GM23248 (cell line): ENCODE measurements at regions not wholly inside any gene's neighbourhood (a gene's known extent, or its start where the extent isn't known, plus 50 kb on each side); places are given as distances from the start of the nearest gene placed in this dataset.

Experiments
- DNase-seq: peaks from one replicate; pipeline ENCODE4 v3.0.0-alpha.2; 2015
- H2AFZ ChIP-seq: fragments of 200-600 bp; sonication (generic); 2 replicates; pipeline ENCODE4 v1.6.1; 2016; ENCODE audit warnings: antibody characterized with exemption
- H3F3A ChIP-seq: fragments of 200-600 bp; sonication (generic); 2 replicates; pipeline ENCODE4 v1.6.1; 2016; ENCODE audit warnings: mild to moderate bottlenecking, antibody characterized with exemption, mixed run types; ENCODE audit not compliant: insufficient read depth
- H3K27ac ChIP-seq: fragments of 200-600 bp; sonication (generic); 2 replicates; pipeline ENCODE4 v1.5.1; 2016; ENCODE audit warnings: mild to moderate bottlenecking
- H3K27me3 ChIP-seq: fragments of 200-600 bp; sonication (generic); replicated peaks from 2 replicates; pipeline ENCODE4 v1.6.1; 2016; ENCODE audit warnings: mild to moderate bottlenecking; ENCODE audit not compliant: insufficient read depth
- H3K36me3 ChIP-seq: fragments of 200-600 bp; sonication (generic); 2 replicates; pipeline ENCODE4 v1.6.1; 2016; ENCODE audit warnings: low read depth, mild to moderate bottlenecking
- H3K4me1 ChIP-seq: fragments of 200-600 bp; sonication (generic); 2 replicates; pipeline ENCODE4 v1.6.1; 2016; ENCODE audit warnings: mild to moderate bottlenecking; ENCODE audit not compliant: insufficient read depth
- H3K4me2 ChIP-seq: fragments of 200-600 bp; sonication (generic); one replicate; pipeline ENCODE4 v1.6.1; 2016; ENCODE audit warnings: mild to moderate bottlenecking; ENCODE audit not compliant: unreplicated experiment
- H3K4me3 ChIP-seq: fragments of 200-600 bp; sonication (generic); 2 replicates; pipeline ENCODE4 v1.5.1; 2016; ENCODE audit warnings: mild to moderate bottlenecking
- H3K79me2 ChIP-seq: fragments of 200-600 bp; sonication (generic); 2 replicates; pipeline ENCODE4 v1.6.1; 2016; ENCODE audit warnings: mild to moderate bottlenecking; ENCODE audit not compliant: insufficient read depth
- H3K9ac ChIP-seq: fragments of 200-600 bp; sonication (generic); 2 replicates; pipeline ENCODE4 v1.6.1; 2016; ENCODE audit warnings: mild to moderate bottlenecking
- H3K9me2 ChIP-seq: fragments of 200-600 bp; sonication (generic); 2 replicates; pipeline ENCODE4 v1.6.1; 2016; ENCODE audit warnings: mixed run types, mild to moderate bottlenecking, moderate library complexity; ENCODE audit not compliant: insufficient read depth
- H3K9me3 ChIP-seq: fragments of 200-600 bp; sonication (generic); one replicate; pipeline ENCODE4 v1.6.1; 2017; ENCODE audit warnings: low read depth
- H4K20me1 ChIP-seq: fragments of 200-600 bp; sonication (generic); 2 replicates; pipeline ENCODE4 v1.6.0; 2016; ENCODE audit not compliant: insufficient read depth
- EZH2 ChIP-seq: fragments of 200-600 bp; sonication (generic); IDR thresholded peaks from 2 replicates; pipeline ENCODE4 v1.6.1; 2018; ENCODE audit warnings: antibody characterized with exemption, mild to moderate bottlenecking; ENCODE audit not compliant: insufficient read depth, poor library complexity, severe bottlenecking
- EZH2phosphoT487 ChIP-seq: fragments of 200-600 bp; sonication (generic); IDR thresholded peaks from 2 replicates; pipeline ENCODE4 v1.6.1; 2018; ENCODE audit warnings: antibody characterized with exemption, moderate library complexity, mild to moderate bottlenecking, low read depth; ENCODE audit not compliant: insufficient read depth
- WGBS, 2 experiments: methylation state at CpG; one replicate each; pipeline ENCODE4 v1.1.6; 2015 to 2017; ENCODE audit warnings: low lambda C conversion rate in 2 of 2, low coverage in 1 of 2; ENCODE audit errors: missing lambda C conversion rate in 2 of 2; 5-methylcytosine and 5-hydroxymethylcytosine counted together
- in situ Hi-C: fragments of 300-500 bp; cut with MboI; formaldehyde crosslinking; loops from 2 replicates; pipeline ENCODE4 v1.15.0; 2020

GRCh38 chr16:74083541-74083940 is 213.1 kb upstream of the PSMD7 start:
- Histone ChIP-seq H4K20me1 (no peaks in the 10 kb centered on the region), H3K9ac (no peak overlapping the region), H3K4me2 (no peak overlapping the region), H3K36me3 (no peaks in the 10 kb centered on the region), H3K9me2 (no peaks in the 10 kb centered on the region), H3K79me2 (no peaks in the 10 kb centered on the region), H3K27ac (no peak overlapping the region), H3K4me3 (no peak overlapping the region), H3K4me1 (no peaks in the 10 kb centered on the region), H3K27me3 (no peaks in the 10 kb centered on the region), H2AFZ (no peak overlapping the region), H3F3A (no peaks in the 10 kb centered on the region), H3K9me3 (no peaks in the 10 kb centered on the region)
- no peak for DNase-seq
- WGBS, 2 experiments: 49 to 55% methylated on average over 3 of the region's 3 CpGs
- in situ Hi-C loops: no loop called here
- no peak for TF ChIP-seq EZH2phosphoT487
- TF ChIP-seq EZH2: no peak

GRCh38 chr16:74080311-74080710 is 216.3 kb upstream of the PSMD7 start:
- no peak overlapping the region for H3K27ac ChIP-seq
- 44 to 49% methylated on average over 8 of the region's 8 CpGs for WGBS, 2 experiments
- no peaks in the 10 kb centered on the region for H3K36me3 ChIP-seq
- no peak for DNase-seq
- H3K4me1 ChIP-seq: no peaks in the 10 kb centered on the region
- H4K20me1 ChIP-seq: no peaks in the 10 kb centered on the region
- no peak overlapping the region for H3K9ac ChIP-seq
- H3F3A ChIP-seq: no peaks in the 10 kb centered on the region
- no peak for TF ChIP-seq EZH2
- TF ChIP-seq EZH2phosphoT487: no peak
- in situ Hi-C loops: no loop called here
- no peak overlapping the region for H3K4me2 ChIP-seq
- no peaks in the 10 kb centered on the region for H3K79me2 ChIP-seq
- no peaks in the 10 kb centered on the region for H3K27me3 ChIP-seq
- no peaks in the 10 kb centered on the region for H3K9me2 ChIP-seq
- no peak overlapping the region for H3K4me3 ChIP-seq
- no peak overlapping the region for H2AFZ ChIP-seq
- no peaks in the 10 kb centered on the region for H3K9me3 ChIP-seq

DNA sequence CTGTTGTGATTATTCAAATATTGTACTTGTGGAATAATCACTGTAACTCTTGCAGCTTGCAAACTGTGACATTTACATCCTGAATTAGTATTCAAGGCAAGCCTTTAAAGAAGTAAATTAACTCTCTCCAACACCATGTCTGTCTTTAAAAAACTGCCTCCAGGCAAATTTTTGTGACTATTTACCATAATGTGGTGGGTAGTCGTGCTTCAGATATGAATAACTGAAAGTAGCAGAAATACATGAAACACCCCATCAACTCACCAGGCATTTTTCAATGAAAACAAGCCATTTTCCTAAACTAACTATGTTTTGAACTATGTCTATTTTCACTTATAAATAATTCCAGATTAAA is 217.4 kb upstream of the PSMD7 start:
- Histone ChIP-seq H3K79me2 (no peaks in the 10 kb centered on the region), H3F3A (no peaks in the 10 kb centered on the region), H3K9me2 (no peaks in the 10 kb centered on the region), H4K20me1 (no peaks in the 10 kb centered on the region), H3K4me3 (no peak overlapping the region), H3K27me3 (no peaks in the 10 kb centered on the region), H3K4me2 (no peak overlapping the region), H3K27ac (no peak overlapping the region), H3K4me1 (no peaks in the 10 kb centered on the region), H3K9me3 (no peaks in the 10 kb centered on the region), H2AFZ (no peak overlapping the region), H3K36me3 (no peaks in the 10 kb centered on the region), H3K9ac (no peak overlapping the region)
- 26 to 55% methylated on average over 1 of the region's 1 CpG for WGBS, 2 experiments
- in situ Hi-C loops: no loop called here
- no peak for TF ChIP-seq EZH2
- no peak for TF ChIP-seq EZH2phosphoT487
- no peak for DNase-seq

GRCh38 chr16:74078511-74079231 is 217.9 kb upstream of the PSMD7 start:
- Histone ChIP-seq H3K79me2 (no peaks in the 10 kb centered on the region), H2AFZ (no peak overlapping the region), H3K9me2 (no peaks in the 10 kb centered on the region), H4K20me1 (no peaks in the 10 kb centered on the region), H3K27me3 (no peaks in the 10 kb centered on the region), H3K4me1 (no peaks in the 10 kb centered on the region), H3K27ac (no peak overlapping the region), H3K4me3 (no peak overlapping the region), H3K36me3 (no peaks in the 10 kb centered on the region), H3K4me2 (no peak overlapping the region), H3K9ac (no peak overlapping the region), H3K9me3 (no peaks in the 10 kb centered on the region), H3F3A (no peaks in the 10 kb centered on the region)
- no peak for TF ChIP-seq EZH2
- DNase-seq: no peak
- WGBS, 2 experiments: 40 to 44% methylated on average over 8 of the region's 8 CpGs
- in situ Hi-C loops: no loop called here

DNA sequence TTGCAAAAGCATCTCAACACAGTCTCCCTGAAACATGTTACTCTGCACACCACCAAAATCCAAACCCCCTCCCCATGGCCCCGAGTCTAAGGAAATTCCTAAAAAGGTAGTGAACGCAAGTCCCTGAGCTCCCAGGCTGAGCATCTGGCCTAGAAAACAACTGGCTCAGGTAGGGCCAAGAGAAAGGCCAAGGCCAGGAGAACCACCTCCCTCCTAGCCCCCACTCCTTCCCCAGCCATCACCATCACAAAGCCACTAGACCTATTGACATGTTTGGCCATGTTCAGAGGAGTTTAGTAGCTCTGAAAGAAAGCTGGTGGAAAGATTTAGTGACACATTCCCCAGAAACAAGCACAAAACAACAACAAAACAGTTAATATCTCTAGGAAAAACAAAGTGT is 220.0 kb upstream of the PSMD7 start:
- H3K4me1 ChIP-seq: no peaks in the 10 kb centered on the region
- H3K9me2 ChIP-seq: no peaks in the 10 kb centered on the region
- in situ Hi-C loops: no loop called here
- H3K4me3 ChIP-seq: no peak overlapping the region
- H3K27me3 ChIP-seq: no peaks in the 10 kb centered on the region
- H3K79me2 ChIP-seq: no peaks in the 10 kb centered on the region
- no peaks in the 10 kb centered on the region for H3F3A ChIP-seq
- H4K20me1 ChIP-seq: no peaks in the 10 kb centered on the region
- DNase-seq: no peak
- no peak overlapping the region for H3K27ac ChIP-seq
- no peak overlapping the region for H3K4me2 ChIP-seq
- TF ChIP-seq EZH2phosphoT487 (no peak), EZH2 (no peak)
- 44 to 46% methylated on average over 2 of the region's 2 CpGs for WGBS, 2 experiments
- H2AFZ ChIP-seq: no peak overlapping the region
- no peaks in the 10 kb centered on the region for H3K36me3 ChIP-seq
- H3K9ac ChIP-seq: no peak overlapping the region
- no peaks in the 10 kb centered on the region for H3K9me3 ChIP-seq
